ENCODE measurements at regions not wholly inside any gene's neighbourhood (a gene's known extent, or its start where the extent isn't known, plus 50 kb on each side); places are given as distances from the start of the nearest gene placed in this dataset.

DNA sequence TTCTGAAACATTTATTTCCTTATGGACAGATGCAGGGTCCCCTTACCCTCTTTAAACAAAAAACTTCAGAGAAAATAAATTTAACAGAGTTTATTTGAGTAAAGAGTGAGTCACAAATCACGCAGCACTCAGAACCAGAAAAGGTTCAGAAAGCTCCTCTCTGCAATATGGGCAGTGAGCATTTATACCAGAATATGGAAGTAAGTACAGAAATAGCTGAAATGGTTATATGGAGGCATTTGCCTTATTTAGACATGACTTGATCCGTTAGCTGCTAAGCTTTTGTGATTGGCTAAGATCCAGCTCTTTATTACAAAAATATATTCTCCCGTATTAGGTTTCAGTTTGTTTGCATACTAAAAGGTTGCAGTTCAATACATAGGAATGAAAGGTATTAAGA lies 1554.1 kb downstream of the EFNA5 start:
- H3K9me3 Mint-ChIP-seq: peaks cover 5 to 12% of the 10 kb centered on the region in 2 donors
- ATAC-seq (replicated peaks in 1 of 2) (no peak), DNase-seq (no peak)
- H3K27me3 Mint-ChIP-seq (ENCODE audit: low read depth): no peaks in the 10 kb centered on the region
- no peaks in the 10 kb centered on the region for H3K4me1 Mint-ChIP-seq (ENCODE audit: low read depth)
- H3K36me3 Mint-ChIP-seq (ENCODE audit: insufficient read depth in 2 of 2): peaks cover 0 to 2% of the 10 kb centered on the region in 2 donors
- H3K4me3 Mint-ChIP-seq: no peak overlapping the region
- no peak overlapping the region for H3K27ac Mint-ChIP-seq

DNA sequence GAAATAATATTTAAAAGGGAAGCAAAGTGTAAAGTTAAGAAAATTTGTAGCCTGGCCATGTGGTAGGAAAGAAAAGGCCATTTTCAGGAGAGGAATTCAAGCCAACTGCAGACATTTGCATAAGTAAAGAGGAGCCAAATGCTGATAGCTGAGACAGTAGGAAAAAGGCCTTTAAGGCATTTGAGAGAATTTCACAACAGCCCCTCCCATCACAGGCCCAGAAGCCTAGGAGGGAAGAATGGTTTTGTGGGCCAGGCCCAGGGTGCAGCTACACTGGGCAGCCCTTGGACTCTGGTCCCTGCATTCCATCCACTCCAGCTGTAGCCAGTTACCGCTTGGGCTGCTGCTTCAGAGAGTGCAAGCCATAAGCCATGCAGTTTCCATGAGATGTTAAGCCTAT lies 1556.8 kb downstream of the EFNA5 start:
- H3K4me3 Mint-ChIP-seq: no peak overlapping the region
- ATAC-seq (replicated peaks in 1 of 2): no peak
- H3K9me3 Mint-ChIP-seq: peaks cover 1 to 7% of the 10 kb centered on the region in 2 donors
- DNase-seq: no peak
- H3K27ac Mint-ChIP-seq: no peak overlapping the region
- no peaks in the 10 kb centered on the region for H3K36me3 Mint-ChIP-seq (ENCODE audit: insufficient read depth in 2 of 2)
- H3K4me1 Mint-ChIP-seq (ENCODE audit: low read depth): no peaks in the 10 kb centered on the region
- H3K27me3 Mint-ChIP-seq (ENCODE audit: low read depth): no peaks in the 10 kb centered on the region

DNA sequence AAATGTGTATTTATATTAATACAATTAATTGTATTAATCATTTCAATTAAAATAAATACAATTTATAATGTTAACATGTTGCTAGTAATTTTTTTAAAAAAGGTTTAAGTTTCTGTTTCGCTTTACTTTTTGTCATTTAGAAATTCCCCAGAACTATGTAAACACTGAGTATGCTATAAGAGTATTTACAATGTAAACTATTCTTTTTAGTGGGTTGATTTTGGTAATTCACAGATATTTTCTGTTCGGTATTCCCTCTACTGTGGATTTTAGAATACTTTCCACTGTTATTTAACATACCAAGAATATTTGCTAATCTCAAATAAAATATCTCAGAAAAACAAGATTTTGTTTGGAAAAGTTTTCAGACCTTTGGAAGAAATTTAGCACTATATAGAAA lies 1564.4 kb downstream of the EFNA5 start:
- Mint-ChIP-seq H3K27me3 (ENCODE audit: low read depth) (no peaks in the 10 kb centered on the region), H3K9me3 (peaks cover 0 to 6% of the 10 kb centered on the region in 2 donors), H3K27ac (no peak overlapping the region), H3K36me3 (ENCODE audit: insufficient read depth in 2 of 2) (no peaks in the 10 kb centered on the region), H3K4me3 (no peak overlapping the region), H3K4me1 (ENCODE audit: low read depth) (no peaks in the 10 kb centered on the region)
- DNase-seq: no peak
- ATAC-seq (replicated peaks in 1 of 2): no peak

GRCh38 chr5:106097340-106097739 lies 1573.4 kb downstream of the EFNA5 start:
- Mint-ChIP-seq H3K27me3 (ENCODE audit: low read depth) (no peaks in the 10 kb centered on the region), H3K27ac (no peak overlapping the region)
- no peak for ATAC-seq (replicated peaks in 1 of 2)

DNA sequence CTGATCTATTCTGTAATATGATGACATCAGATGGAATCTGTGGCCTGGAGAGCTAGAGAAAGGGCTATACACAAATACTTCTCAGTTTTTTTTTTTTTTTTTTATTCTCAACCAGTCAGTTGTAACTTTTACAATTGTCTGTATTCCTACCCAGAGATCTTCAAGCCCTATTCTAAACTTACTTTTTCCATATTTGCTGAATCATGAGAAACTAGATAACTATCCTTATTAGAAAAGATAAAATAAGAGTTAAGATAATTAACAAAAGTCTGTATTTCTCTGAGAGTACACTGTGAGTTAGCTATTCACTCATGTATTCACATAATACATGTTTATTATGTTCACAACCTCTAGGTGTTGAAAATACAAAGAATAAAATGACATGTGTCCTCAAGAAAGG lies 1575.9 kb downstream of the EFNA5 start:
- no peaks in the 10 kb centered on the region for H3K4me1 Mint-ChIP-seq (ENCODE audit: low read depth)
- H3K9me3 Mint-ChIP-seq: peaks cover 2 to 6% of the 10 kb centered on the region in 2 donors
- H3K36me3 Mint-ChIP-seq (ENCODE audit: insufficient read depth in 2 of 2): no peaks in the 10 kb centered on the region
- H3K27ac Mint-ChIP-seq: no peak overlapping the region
- no peak overlapping the region for H3K4me3 Mint-ChIP-seq
- DNase-seq (no peak), ATAC-seq (replicated peaks in 1 of 2) (no peak)
- no peaks in the 10 kb centered on the region for H3K27me3 Mint-ChIP-seq (ENCODE audit: low read depth)

More at GRCh38 chr5:106097340-106097739, 1573.4 kb downstream of the EFNA5 start:
- Mint-ChIP-seq H3K9me3 (peaks cover 2 to 6% of the 10 kb centered on the region in 2 donors), H3K4me3 (no peak overlapping the region), H3K36me3 (ENCODE audit: insufficient read depth in 2 of 2) (no peaks in the 10 kb centered on the region), H3K4me1 (ENCODE audit: low read depth) (no peaks in the 10 kb centered on the region)
- DNase-seq: no peak

- H3K27ac Mint-ChIP-seq: no peak overlapping the region
- no peaks in the 10 kb centered on the region for H3K27me3 Mint-ChIP-seq (ENCODE audit: low read depth)
- peaks cover 2 to 8% of the 10 kb centered on the region in 2 donors for H3K9me3 Mint-ChIP-seq
- DNase-seq (no peak), ATAC-seq (replicated peaks in 1 of 2) (no peak)
- H3K4me1 Mint-ChIP-seq (ENCODE audit: low read depth): no peaks in the 10 kb centered on the region
- no peak overlapping the region for H3K4me3 Mint-ChIP-seq
- no peaks in the 10 kb centered on the region for H3K36me3 Mint-ChIP-seq (ENCODE audit: insufficient read depth in 2 of 2)
Observed at GRCh38 chr5:106094204-106094607, 1576.5 kb downstream of the EFNA5 start.

GRCh38 chr5:106093134-106093533 lies 1577.6 kb downstream of the EFNA5 start:
- DNase-seq (no peak), ATAC-seq (replicated peaks in 1 of 2) (no peak)
- no peaks in the 10 kb centered on the region for H3K36me3 Mint-ChIP-seq (ENCODE audit: insufficient read depth in 2 of 2)
- H3K27me3 Mint-ChIP-seq (ENCODE audit: low read depth): no peaks in the 10 kb centered on the region
- peaks cover 3 to 6% of the 10 kb centered on the region in 2 donors for H3K9me3 Mint-ChIP-seq
- no peak overlapping the region for H3K4me3 Mint-ChIP-seq
- H3K27ac Mint-ChIP-seq: no peak overlapping the region
- no peaks in the 10 kb centered on the region for H3K4me1 Mint-ChIP-seq (ENCODE audit: low read depth)

- DNase-seq: no peak
- H3K4me1 Mint-ChIP-seq (ENCODE audit: low read depth): no peaks in the 10 kb centered on the region
- H3K27me3 Mint-ChIP-seq (ENCODE audit: low read depth): no peaks in the 10 kb centered on the region
- H3K4me3 Mint-ChIP-seq: no peak overlapping the region
- no peak for ATAC-seq (replicated peaks in 1 of 2)
- H3K9me3 Mint-ChIP-seq: peaks cover 3 to 6% of the 10 kb centered on the region in 2 donors
- H3K36me3 Mint-ChIP-seq (ENCODE audit: insufficient read depth in 2 of 2): no peaks in the 10 kb centered on the region
- H3K27ac Mint-ChIP-seq: no peak overlapping the region
Observed at GRCh38 chr5:106092455-106092854, 1578.3 kb downstream of the EFNA5 start.

DNA sequence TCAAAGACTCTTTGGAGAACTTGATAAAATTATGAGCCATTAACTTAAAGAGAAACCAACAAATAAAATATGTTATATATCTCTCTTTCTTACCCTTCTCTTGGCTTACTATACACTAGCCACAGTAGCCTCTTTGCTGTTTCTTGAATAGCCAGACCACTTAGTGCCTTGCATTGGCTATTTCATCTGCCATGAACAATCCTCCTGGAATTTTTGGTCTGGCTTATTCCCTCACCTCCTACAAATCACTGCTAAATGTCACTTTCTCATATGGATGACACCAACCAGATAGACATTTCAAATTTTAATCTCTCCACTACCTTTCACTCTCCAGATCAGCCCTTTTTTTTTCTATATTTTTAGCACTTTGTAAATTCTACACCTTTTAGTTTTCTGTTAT lies 1581.7 kb downstream of the EFNA5 start:
- Mint-ChIP-seq H3K4me3 (no peak overlapping the region), H3K36me3 (ENCODE audit: insufficient read depth in 2 of 2) (no peaks in the 10 kb centered on the region), H3K4me1 (ENCODE audit: low read depth) (no peaks in the 10 kb centered on the region), H3K27ac (no peak overlapping the region), H3K9me3 (peaks cover 3 to 6% of the 10 kb centered on the region in 2 donors), H3K27me3 (ENCODE audit: low read depth) (no peaks in the 10 kb centered on the region)
- no peak for ATAC-seq (replicated peaks in 1 of 2)
- DNase-seq: no peak

- Mint-ChIP-seq H3K4me1 (ENCODE audit: low read depth) (no peaks in the 10 kb centered on the region), H3K27ac (no peak overlapping the region), H3K27me3 (ENCODE audit: low read depth) (no peaks in the 10 kb centered on the region), H3K4me3 (no peak overlapping the region), H3K9me3 (peaks cover 3 to 4% of the 10 kb centered on the region in 2 donors), H3K36me3 (ENCODE audit: insufficient read depth in 2 of 2) (no peaks in the 10 kb centered on the region)
- DNase-seq (no peak), ATAC-seq (replicated peaks in 1 of 2) (no peak)
Observed at GRCh38 chr5:106088462-106088861, 1582.3 kb downstream of the EFNA5 start.

DNA sequence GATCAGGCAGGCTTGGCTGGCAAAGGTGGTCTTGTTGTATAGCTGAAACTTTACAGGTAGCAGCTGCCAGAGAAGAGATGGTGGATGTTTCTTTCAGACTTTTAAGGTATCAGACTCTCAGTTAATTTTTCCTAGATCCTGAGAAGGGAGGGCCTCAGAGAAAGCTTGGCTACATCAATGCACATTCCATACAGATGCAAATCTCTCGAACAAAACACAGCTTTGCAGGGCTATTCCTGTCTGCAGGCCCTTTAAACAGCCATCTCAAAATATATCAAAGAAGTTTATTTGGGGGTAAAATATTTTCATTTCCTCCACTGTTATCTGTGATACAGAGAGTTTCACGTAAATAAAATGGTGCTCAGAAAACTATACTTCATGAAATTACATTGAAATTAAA lies 1584.4 kb downstream of the EFNA5 start:
- no peaks in the 10 kb centered on the region for H3K27me3 Mint-ChIP-seq (ENCODE audit: low read depth)

GRCh38 chr5:106085556-106085955 lies 1585.2 kb downstream of the EFNA5 start:
- no peak overlapping the region for H3K4me3 Mint-ChIP-seq
- peaks cover 3 to 4% of the 10 kb centered on the region in 2 donors for H3K9me3 Mint-ChIP-seq
- H3K27me3 Mint-ChIP-seq (ENCODE audit: low read depth): no peaks in the 10 kb centered on the region
- no peak overlapping the region for H3K27ac Mint-ChIP-seq
- no peaks in the 10 kb centered on the region for H3K36me3 Mint-ChIP-seq (ENCODE audit: insufficient read depth in 2 of 2)
- DNase-seq (no peak), ATAC-seq (replicated peaks in 1 of 2) (no peak)
- no peaks in the 10 kb centered on the region for H3K4me1 Mint-ChIP-seq (ENCODE audit: low read depth)

More for the DNA sequence above, 1584.4 kb downstream of the EFNA5 start:
- H3K27ac Mint-ChIP-seq: no peak overlapping the region
- H3K4me3 Mint-ChIP-seq: no peak overlapping the region
- H3K4me1 Mint-ChIP-seq (ENCODE audit: low read depth): no peaks in the 10 kb centered on the region
- H3K9me3 Mint-ChIP-seq: peaks cover 3 to 4% of the 10 kb centered on the region in 2 donors
- DNase-seq: no peak
- no peaks in the 10 kb centered on the region for H3K36me3 Mint-ChIP-seq (ENCODE audit: insufficient read depth in 2 of 2)
- no peak for ATAC-seq (replicated peaks in 1 of 2)

- H3K27ac Mint-ChIP-seq: no peak overlapping the region
- peaks cover 3 to 4% of the 10 kb centered on the region in 2 donors for H3K9me3 Mint-ChIP-seq
- DNase-seq (no peak), ATAC-seq (replicated peaks in 1 of 2) (no peak)
- no peak overlapping the region for H3K4me3 Mint-ChIP-seq
- H3K27me3 Mint-ChIP-seq (ENCODE audit: low read depth): no peaks in the 10 kb centered on the region
- no peaks in the 10 kb centered on the region for H3K36me3 Mint-ChIP-seq (ENCODE audit: insufficient read depth in 2 of 2)
- no peaks in the 10 kb centered on the region for H3K4me1 Mint-ChIP-seq (ENCODE audit: low read depth)
Observed at GRCh38 chr5:106085136-106085535, 1585.6 kb downstream of the EFNA5 start.

GRCh38 chr5:106080535-106080934 lies 1590.2 kb downstream of the EFNA5 start:
- DNase-seq (no peak), ATAC-seq (replicated peaks in 1 of 2) (no peak)
- Mint-ChIP-seq H3K9me3 (no peaks in the 10 kb centered on the region), H3K27ac (no peak overlapping the region), H3K4me1 (ENCODE audit: low read depth) (no peaks in the 10 kb centered on the region), H3K36me3 (ENCODE audit: insufficient read depth in 2 of 2) (no peaks in the 10 kb centered on the region), H3K27me3 (ENCODE audit: low read depth) (no peaks in the 10 kb centered on the region), H3K4me3 (no peak overlapping the region)

Measured in activated T-cell treated with anti-CD3 and anti-CD28 coated beads, Interleukin-2, amount 50 U/mL, for 72 hours (primary cell).